ENCODE measurements at regions not wholly inside any gene's neighbourhood (a gene's known extent, or its start where the extent isn't known, plus 50 kb on each side); places are given as distances from the start of the nearest gene placed in this dataset.
A peak's percentile ranks its signal among the peaks of the same experiment; 100 is the strongest.

- no peak for DNase-seq (ENCODE audit: low read depth in 2 of 2)
These were observed 98.2 kb upstream of the SLC22A11 start for GRCh38 chr11:64457416-64458010.

GRCh38 chr11:64458997-64459396 lies 96.7 kb upstream of the SLC22A11 start:
- DNase-seq (ENCODE audit: low read depth in 2 of 2) = no peak

DNA sequence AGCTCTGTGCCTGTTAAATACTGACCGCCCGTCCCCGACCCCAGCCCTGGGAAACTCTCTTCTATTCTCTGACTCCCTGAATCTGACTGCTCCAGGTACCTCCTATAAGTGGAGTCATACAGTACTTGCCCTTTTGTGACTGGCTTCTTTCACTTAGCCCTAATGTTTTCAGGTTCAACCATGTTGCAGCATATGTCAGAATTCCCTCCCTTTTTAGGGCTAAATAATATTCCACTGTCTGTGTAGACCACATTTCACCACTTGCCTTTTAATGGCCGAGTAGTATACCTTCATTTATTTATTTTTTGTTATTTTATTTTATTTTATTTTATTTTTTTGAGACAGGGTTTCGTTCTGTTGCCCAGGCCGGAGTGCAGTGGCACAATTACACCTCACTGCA lies 96.1 kb upstream of the SLC22A11 start:
- no peak for DNase-seq (ENCODE audit: low read depth in 2 of 2)

DNA sequence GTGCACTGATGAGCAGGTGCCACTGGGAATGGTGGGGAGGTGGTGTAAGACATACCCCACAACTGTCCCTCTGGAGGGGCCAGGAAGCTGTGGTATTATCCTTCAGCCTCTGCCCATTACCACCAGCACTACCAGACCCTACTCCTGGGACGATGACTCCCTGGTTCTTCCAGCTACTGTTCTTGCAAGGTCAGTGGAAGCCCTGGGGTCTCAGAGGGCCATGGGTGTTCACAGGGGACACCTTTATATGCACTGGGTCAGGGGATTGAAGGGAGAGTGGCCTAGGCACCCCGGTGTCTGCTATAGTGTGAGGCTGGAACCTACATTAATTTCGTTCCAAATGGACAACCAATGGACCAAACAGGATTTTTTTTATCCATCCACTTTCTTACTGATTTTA lies 94.7 kb upstream of the SLC22A11 start:
- no peak for DNase-seq (ENCODE audit: low read depth in 2 of 2)

DNA sequence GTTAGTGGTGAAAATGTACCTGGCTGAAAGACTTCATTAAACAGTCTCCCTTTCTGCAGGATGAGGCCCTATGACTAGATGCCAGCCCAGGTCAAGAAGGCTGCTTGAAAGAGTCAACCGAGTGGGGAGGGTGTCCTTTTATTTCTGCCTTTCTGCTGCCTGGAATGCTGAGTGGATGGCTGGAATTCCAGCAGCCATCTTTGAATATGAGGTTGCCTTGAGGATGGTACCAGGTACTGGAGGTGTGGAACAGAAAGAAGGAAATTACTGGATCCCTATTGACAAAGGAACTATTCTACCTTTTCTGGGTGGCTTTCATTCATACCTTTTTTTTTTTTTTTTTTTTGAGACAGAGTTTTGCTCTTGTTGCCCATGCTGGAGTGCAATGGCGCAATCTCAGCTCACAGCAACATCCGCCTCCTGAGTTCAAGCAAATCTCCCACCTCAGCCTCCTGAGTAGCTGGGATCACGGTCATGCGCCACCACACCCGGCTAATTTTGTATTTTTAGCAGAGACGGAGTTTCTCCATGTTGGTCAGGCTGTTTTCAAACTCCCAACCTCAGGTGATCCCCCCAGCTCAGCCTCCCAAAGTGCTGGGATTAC lies 89.5 kb upstream of the SLC22A11 start:
- no peak for DNase-seq (ENCODE audit: low read depth in 2 of 2)

DNA sequence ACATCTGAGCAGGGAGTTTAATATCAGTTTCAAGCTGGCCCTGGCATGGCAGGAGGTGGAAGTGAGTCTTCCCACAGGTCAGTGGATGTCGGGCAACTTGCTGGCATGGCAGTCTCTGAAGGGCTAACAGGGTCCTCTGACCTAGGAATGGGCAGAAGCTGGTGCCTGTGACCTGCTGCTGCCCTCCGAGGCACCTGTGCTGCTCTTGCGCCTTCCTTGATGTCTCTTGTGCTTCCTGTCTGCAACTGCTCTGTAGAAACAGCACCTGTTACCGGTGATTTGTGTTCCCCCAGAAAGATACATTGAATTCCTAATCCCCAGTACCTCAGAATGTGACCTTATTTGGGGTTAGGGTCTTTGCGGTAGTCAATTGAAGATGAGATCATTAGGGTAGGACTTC lies 86.5 kb upstream of the SLC22A11 start:
- DNase-seq (ENCODE audit: low read depth in 2 of 2) = no peak

GRCh38 chr11:64472593-64473455 lies 82.9 kb upstream of the SLC22A11 start:
- DNase-seq (ENCODE audit: low read depth in 2 of 2) = no peak

DNA sequence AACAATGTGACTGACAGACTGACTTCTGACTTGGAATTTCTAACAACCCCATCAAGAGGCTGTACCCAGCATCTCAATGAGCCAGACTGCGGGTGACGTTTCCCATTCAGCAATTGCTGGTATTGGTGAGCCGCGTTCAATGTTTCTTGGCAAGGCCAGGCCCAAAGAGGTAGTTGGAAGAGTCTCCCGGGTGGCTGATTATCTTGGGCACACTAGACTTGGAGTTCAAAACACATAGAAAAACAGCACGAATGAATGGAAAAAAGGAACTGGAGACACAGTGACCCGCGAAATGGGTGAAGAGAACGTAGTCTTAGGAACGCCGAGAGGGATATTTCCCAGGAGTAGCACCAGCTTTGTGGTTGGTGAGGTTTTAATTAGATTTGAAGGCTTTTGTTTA lies 81.1 kb upstream of the SLC22A11 start:
- no peak for DNase-seq (ENCODE audit: low read depth in 2 of 2)

- DNase-seq (ENCODE audit: low read depth in 2 of 2) = no peak
These were observed 80.6 kb upstream of the SLC22A11 start for GRCh38 chr11:64475145-64475544.

GRCh38 chr11:64476881-64477280 lies 78.9 kb upstream of the SLC22A11 start:
- DNase-seq (ENCODE audit: low read depth in 2 of 2) = no peak

DNA sequence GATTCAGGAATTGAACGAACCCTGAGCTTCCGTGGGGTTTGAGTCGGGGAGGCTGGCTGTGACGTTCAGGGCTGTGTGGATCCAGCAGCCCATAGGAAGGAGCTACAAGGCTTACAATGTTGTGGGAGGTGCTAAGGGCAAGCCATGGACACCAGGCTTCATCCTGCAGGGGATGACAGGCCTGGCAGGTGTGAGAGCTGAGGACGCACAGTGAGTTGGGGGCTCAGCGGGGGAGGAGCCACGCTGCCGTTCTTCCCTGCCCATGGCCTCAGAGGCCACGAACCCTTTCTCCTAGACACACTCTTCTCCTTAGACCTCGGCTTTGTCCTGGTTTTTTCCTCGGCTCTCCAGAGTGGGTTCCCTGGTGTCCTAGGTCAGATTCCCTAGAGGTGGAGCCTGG lies 78.1 kb upstream of the SLC22A11 start:
- no peak for DNase-seq (ENCODE audit: low read depth in 2 of 2)

DNA sequence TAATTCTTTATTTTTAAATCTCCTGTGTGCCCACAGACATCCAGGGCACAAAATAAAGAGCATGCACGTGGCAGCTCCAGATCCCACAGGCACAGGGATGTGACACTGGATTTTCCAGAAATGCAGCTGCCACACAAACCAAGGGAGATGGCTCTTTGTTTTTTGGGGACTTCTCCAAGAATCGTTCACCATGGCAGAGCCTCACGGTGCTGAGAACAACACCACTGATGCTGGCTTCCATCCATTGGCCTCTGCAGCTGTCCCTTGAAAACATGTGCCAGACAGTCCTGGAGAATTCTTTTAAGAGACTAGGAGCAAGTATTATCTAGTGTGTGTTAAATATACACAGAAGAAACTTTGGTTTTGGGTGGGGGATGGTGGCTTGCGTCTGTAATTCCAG lies 73.2 kb upstream of the SLC22A11 start:
- DNase-seq (ENCODE audit: low read depth in 2 of 2) = no peak

- DNase-seq (ENCODE audit: low read depth in 2 of 2) = no peak
These were observed 71.3 kb upstream of the SLC22A11 start for GRCh38 chr11:64484191-64485022.

DNA sequence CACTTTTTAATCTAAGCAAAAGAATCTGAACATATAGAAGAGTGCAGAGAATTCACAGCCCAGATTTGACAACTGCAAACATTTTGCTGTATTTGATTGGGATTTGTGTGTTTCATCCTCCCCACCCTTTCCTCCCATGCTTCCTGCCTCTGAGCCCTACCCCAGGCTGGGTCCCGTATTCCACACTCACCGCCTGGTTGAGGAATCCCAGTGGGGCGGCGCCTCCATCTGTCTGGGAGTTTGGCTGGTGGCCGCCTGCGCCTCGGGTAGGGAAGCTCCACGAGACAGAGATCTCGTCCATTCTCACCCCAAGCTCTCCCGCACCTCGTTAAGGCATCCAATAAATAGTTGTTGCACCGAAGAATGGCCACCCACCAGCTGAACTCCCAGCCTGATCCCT lies 70.7 kb upstream of the SLC22A11 start:
- no peak for DNase-seq (ENCODE audit: low read depth in 2 of 2)

DNA sequence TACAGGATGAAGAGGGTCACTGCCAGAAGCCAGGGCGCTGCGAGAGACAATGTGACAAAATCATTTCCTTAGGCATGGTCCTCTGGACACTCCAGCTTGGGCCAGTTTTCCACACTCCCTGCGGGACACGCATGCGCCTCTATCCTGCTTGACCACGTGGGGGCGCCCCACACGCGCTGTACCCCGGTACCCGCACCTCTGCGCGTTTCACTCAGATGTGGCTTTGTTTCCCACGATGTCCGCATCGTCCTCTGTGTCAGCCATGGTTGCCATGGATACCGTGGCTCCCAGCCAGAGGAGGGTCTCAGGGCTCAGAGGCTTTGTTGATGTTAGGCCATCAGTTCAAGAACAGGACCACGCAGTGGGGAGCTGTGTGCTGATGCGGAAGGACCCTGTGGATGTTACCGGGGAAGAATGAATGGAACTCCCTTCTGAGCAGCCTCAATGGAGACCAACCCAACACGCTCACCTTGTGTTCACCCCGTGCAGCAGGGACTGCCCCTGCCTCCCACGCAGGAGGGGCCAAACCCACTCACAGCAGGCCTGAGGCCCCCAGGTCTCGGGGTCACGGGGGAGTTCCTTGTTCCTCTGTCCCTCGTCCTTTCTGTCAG lies 65.8 kb upstream of the SLC22A11 start:
- peak; percentile 50 for DNase-seq (ENCODE audit: low read depth in 2 of 2)

- DNase-seq (ENCODE audit: low read depth in 2 of 2) = no peak
These were observed 65.1 kb upstream of the SLC22A11 start for GRCh38 chr11:64490562-64491216.

GRCh38 chr11:64492561-64492960 lies 63.2 kb upstream of the SLC22A11 start:
- DNase-seq (ENCODE audit: low read depth in 2 of 2) = no peak

DNA sequence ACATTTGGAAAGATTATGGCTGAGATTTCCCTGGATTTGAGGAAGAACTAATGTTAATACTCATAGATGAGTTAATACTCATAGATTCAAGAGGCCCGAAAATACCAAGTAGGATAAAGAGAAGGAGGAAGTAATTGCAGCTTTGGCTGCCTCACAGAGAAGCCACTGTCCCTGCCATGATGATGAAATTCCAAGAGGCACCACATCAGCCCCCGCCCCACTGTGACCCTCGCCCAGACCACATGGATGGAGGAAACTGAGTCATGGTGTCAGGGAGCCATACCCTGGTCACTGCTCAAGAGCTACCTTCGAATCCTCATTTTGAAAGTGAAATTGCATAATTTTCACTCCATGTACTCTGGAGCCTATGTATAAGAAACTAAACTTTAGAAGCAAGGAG lies 57.6 kb upstream of the SLC22A11 start:
- no peak for DNase-seq (ENCODE audit: low read depth in 2 of 2)

DNA sequence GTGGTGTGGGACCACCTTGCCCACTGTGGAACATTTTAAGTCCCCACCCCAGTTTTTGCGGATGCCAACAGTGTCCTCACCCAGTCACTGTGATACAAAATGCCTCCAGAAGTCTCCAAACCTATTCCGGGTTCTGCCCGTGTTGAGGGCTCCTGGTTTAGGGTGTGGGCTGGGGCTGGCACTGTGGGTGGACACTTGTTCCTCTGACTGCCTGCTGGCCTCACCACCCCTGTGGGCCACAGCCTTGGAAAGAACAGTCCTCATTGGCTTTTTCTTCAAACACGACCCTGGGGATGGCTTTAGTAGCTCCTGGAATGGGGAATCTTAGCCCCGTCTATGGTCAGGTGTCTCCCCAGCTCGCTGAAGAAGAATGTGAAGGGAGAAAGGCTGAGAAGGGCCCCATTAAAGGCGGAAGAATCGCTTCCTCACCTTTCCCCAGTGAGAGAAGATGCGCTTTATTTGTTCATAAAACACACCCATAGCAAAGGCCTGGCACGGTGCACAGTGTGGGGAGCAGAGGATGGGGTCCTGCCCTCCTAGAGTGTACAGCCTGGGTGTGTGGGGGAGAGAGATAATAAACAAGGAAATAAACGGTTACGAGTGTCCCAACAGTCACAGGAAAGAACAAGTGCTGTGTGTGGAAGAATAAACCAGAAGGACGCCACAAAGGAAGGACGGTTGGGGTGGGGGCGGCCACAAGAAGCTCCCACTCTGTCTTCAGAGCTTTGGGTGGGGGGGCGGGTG lies 56.3 kb upstream of the SLC22A11 start:
- DNase-seq (ENCODE audit: low read depth in 2 of 2) = no peak

All from lung microvascular endothelial cell (primary cell).